H1 (cell line): ENCODE measurements at regions not wholly inside any gene's neighbourhood (a gene's known extent, or its start where the extent isn't known, plus 50 kb on each side); places are given as distances from the start of the nearest gene placed in this dataset.

Experiments
- CTCF ChIA-PET: fragments of 300-600 bp; sonication (Branson Sonifier 250); formaldehyde crosslinking; loops from one replicate; lab custom pipeline; 2021; ENCODE audit not compliant: partially characterized antibody; lab: Charles Lee
- POLR2A ChIA-PET: fragments of 300-600 bp; sonication (Branson Sonifier 250); formaldehyde crosslinking; loops from one replicate; lab custom pipeline; 2021; ENCODE audit warnings: inconsistent platforms; ENCODE audit not compliant: partially characterized antibody; lab: Charles Lee
- DNase-seq, 2 experiments: peaks; one replicate each; pipeline versions ENCODE4 v3.0.0 to v3.0.0-alpha.2; 2010 to 2022; ENCODE audit warnings: low spot score in 2 of 2, low read depth in 1 of 2, mixed read lengths in 1 of 2
- FAIRE-seq: peaks from 2 replicates; lab custom pipeline; 2011; peaks lifted over from hg19 to GRCh38; lab: Jason Lieb, UNC
- H2AFZ ChIP-seq: 2 replicates; pipeline ENCODE4 v1.8.1; 2012; ENCODE audit warnings: low read length, inconsistent platforms
- H2AK5ac ChIP-seq: 2 replicates; pipeline ENCODE4 v1.6.1; 2013; ENCODE audit warnings: low read depth, low read length
- H2BK120ac ChIP-seq: replicated peaks from 2 replicates; pipeline ENCODE3; 2013; ENCODE audit warnings: low read depth, low read length, inconsistent platforms
- H2BK12ac ChIP-seq: 2 replicates; pipeline ENCODE4 v1.6.1; 2013; ENCODE audit warnings: low read depth, low read length
- H2BK15ac ChIP-seq: 2 replicates; pipeline ENCODE4 v1.6.1; 2013; ENCODE audit warnings: low read length
- H2BK20ac ChIP-seq: 2 replicates; pipeline ENCODE4 v1.6.1; 2013; ENCODE audit warnings: low read length
- H2BK5ac ChIP-seq: 2 replicates; pipeline ENCODE4 v1.6.1; 2013; ENCODE audit warnings: low read depth, low read length
- H3K14ac ChIP-seq: 2 replicates; pipeline ENCODE4 v1.6.1; 2013; ENCODE audit warnings: inconsistent platforms; ENCODE audit not compliant: insufficient read length
- H3K18ac ChIP-seq: 2 replicates; pipeline ENCODE4 v1.6.1; 2013; ENCODE audit warnings: low read length; ENCODE audit errors: extremely low read depth
- H3K23ac ChIP-seq: 2 replicates; pipeline ENCODE4 v1.6.1; 2013; ENCODE audit warnings: inconsistent platforms; ENCODE audit not compliant: insufficient read length
- H3K23me2 ChIP-seq: 2 replicates; pipeline ENCODE4 v1.6.1; 2013; ENCODE audit warnings: low read depth, low read length
- H3K27ac ChIP-seq: 2 replicates; pipeline ENCODE4 v1.6.1; 2011; ENCODE audit warnings: low read depth, low read length, inconsistent platforms
- H3K27me3 ChIP-seq, 4 experiments: replicated peaks in 1 of 4; 1 replicate in 1 of 4; 2 replicates in 3 of 4; pipeline versions ENCODE4 v1.6.1 to v1.8.1; 2011 to 2013; ENCODE audit warnings: low read length in 3 of 4, mild to moderate bottlenecking in 3 of 4, inconsistent platforms in 2 of 4, mixed read lengths in 2 of 4, moderate library complexity in 1 of 4; ENCODE audit not compliant: control insufficient read depth in 3 of 4, insufficient read depth in 3 of 4; ENCODE audit errors: extremely low read depth in 1 of 4
- H3K36me3 ChIP-seq, 4 experiments: 2 replicates each; pipeline versions ENCODE4 v1.6.1 to v1.8.1; 2011 to 2013; ENCODE audit warnings: mild to moderate bottlenecking in 4 of 4, low read length in 3 of 4, moderate library complexity in 2 of 4, control low read depth in 1 of 4, inconsistent platforms in 1 of 4; ENCODE audit not compliant: insufficient read depth in 4 of 4, control insufficient read depth in 2 of 4
- H3K4ac ChIP-seq: replicated peaks from 2 replicates; pipeline ENCODE3; 2013; ENCODE audit warnings: low read length, low read depth, mixed read lengths, inconsistent platforms; ENCODE audit not compliant: insufficient read length
- H3K4me1 ChIP-seq, 4 experiments: replicated peaks in 1 of 4; 1 replicate in 1 of 4; 2 replicates in 3 of 4; pipeline versions ENCODE4 v1.6.1 to v1.8.1; 2011 to 2013; ENCODE audit warnings: low read length in 3 of 4, inconsistent platforms in 2 of 4, mixed read lengths in 1 of 4; ENCODE audit not compliant: insufficient read depth in 4 of 4, control insufficient read depth in 3 of 4
- H3K4me2 ChIP-seq, 2 experiments: 2 replicates each; pipeline versions ENCODE4 v1.6.1 to v1.8.1; 2011 to 2013; ENCODE audit warnings: low read depth in 2 of 2, low read length in 2 of 2, control low read depth in 1 of 2, inconsistent platforms in 1 of 2, mild to moderate bottlenecking in 1 of 2; ENCODE audit not compliant: insufficient read depth in 1 of 2
- H3K4me3 ChIP-seq, 4 experiments: fragments of 200-600, 300-600 bp in 1 of 4; sonication (generic), shearing (Covaris generic), sonication (Bioruptor Twin) in 1 of 4; 2 replicates each; pipeline versions ENCODE4 v1.5.1 to v1.8.1; 2011 to 2016; ENCODE audit warnings: low read length in 4 of 4, low read depth in 3 of 4, control low read depth in 2 of 4, inconsistent platforms in 2 of 4, mild to moderate bottlenecking in 2 of 4, mixed read lengths in 1 of 4, moderate library complexity in 1 of 4; ENCODE audit not compliant: insufficient read depth in 2 of 4; ENCODE audit errors: extremely low read depth in 1 of 4
- H3K56ac ChIP-seq: replicated peaks from 2 replicates; pipeline ENCODE3; 2013; ENCODE audit warnings: low read depth, mild to moderate bottlenecking, mixed read lengths, low read length, inconsistent platforms; ENCODE audit not compliant: insufficient read length
- H3K79me1 ChIP-seq: 2 replicates; pipeline ENCODE4 v1.6.1; 2013; ENCODE audit warnings: low read depth, low read length, control low read depth
- H3K79me2 ChIP-seq, 2 experiments: 2 replicates each; pipeline versions ENCODE4 v1.6.1 to v1.8.1; 2012 to 2013; ENCODE audit warnings: low read length in 2 of 2, mild to moderate bottlenecking in 2 of 2, inconsistent platforms in 1 of 2; ENCODE audit not compliant: insufficient read depth in 2 of 2, control insufficient read depth in 1 of 2
- H3K9ac ChIP-seq, 4 experiments: replicated peaks in 1 of 4; 1 replicate in 1 of 4; 2 replicates in 3 of 4; pipeline versions ENCODE4 v1.6.1 to v1.8.1; 2011 to 2013; ENCODE audit warnings: low read depth in 3 of 4, low read length in 3 of 4, control low read depth in 2 of 4, mild to moderate bottlenecking in 2 of 4, moderate library complexity in 2 of 4, inconsistent platforms in 1 of 4; ENCODE audit errors: extremely low read depth in 1 of 4
- H3K9me3 ChIP-seq, 2 experiments: 2 replicates each; pipeline versions ENCODE4 v1.6.1 to v1.8.1; 2012 to 2013; ENCODE audit warnings: mild to moderate bottlenecking in 2 of 2, moderate library complexity in 2 of 2, control low read depth in 1 of 2, inconsistent platforms in 1 of 2, low read depth in 1 of 2, low read length in 1 of 2, mixed read lengths in 1 of 2; ENCODE audit not compliant: insufficient read depth in 2 of 2
- H4K20me1 ChIP-seq, 2 experiments: replicated peaks in 1 of 2; 2 replicates each; pipeline versions ENCODE3 to v1.8.1; 2011 to 2013; ENCODE audit warnings: inconsistent platforms in 2 of 2, low read length in 2 of 2, mild to moderate bottlenecking in 1 of 2; ENCODE audit not compliant: insufficient read depth in 2 of 2, control insufficient read depth in 1 of 2
- H4K5ac ChIP-seq: 2 replicates; pipeline ENCODE4 v1.6.1; 2013; ENCODE audit warnings: low read length, low read depth, mixed read lengths, inconsistent platforms; ENCODE audit not compliant: insufficient read length
- H4K8ac ChIP-seq: 2 replicates; pipeline ENCODE4 v1.8.0; 2013; ENCODE audit warnings: mild to moderate bottlenecking, moderate library complexity, low read length, inconsistent platforms; ENCODE audit not compliant: insufficient read depth; ENCODE audit errors: extremely low read depth
- H4K91ac ChIP-seq: replicated peaks from 2 replicates; pipeline ENCODE3; 2013; ENCODE audit warnings: low read length, mixed read lengths, inconsistent platforms; ENCODE audit not compliant: insufficient read length
- CREB1 ChIP-seq: IDR thresholded peaks from 2 replicates; pipeline ENCODE4 v1.6.1; 2012; ENCODE audit warnings: inconsistent platforms
- SUZ12 ChIP-seq: fragments of 200-600 bp; sonication (generic); IDR thresholded peaks from 2 replicates; pipeline ENCODE4 v1.6.1; 2012; ENCODE audit warnings: mild to moderate bottlenecking, inconsistent platforms, low read length, moderate library complexity, mixed read lengths
- WGBS, 2 experiments: shearing (Covaris generic) in 1 of 2; methylation state at CpG; one replicate each; pipeline versions ENCODE4 v1.1.6 to v1.1.7; 2013 to 2015; ENCODE audit warnings: low lambda C conversion rate in 2 of 2, mixed read lengths in 2 of 2, inconsistent platforms in 1 of 2, low coverage in 1 of 2, missing lambda C conversion rate in 1 of 2; ENCODE audit not compliant: insufficient replicate concordance in 2 of 2, insufficient coverage in 1 of 2, insufficient read length in 1 of 2; ENCODE audit errors: extremely low coverage in 1 of 2, missing lambda C conversion rate in 1 of 2; 5-methylcytosine and 5-hydroxymethylcytosine counted together

- H3K4ac ChIP-seq, result no peak overlapping the region
- H3K4me1 ChIP-seq, result peaks cover 0 to 2% (median 0%) of the 10 kb centered on the region in 4 experiments; a peak in 2 of 7 replicates
- no peak overlapping the region for H2BK20ac ChIP-seq
- CTCF ChIA-PET, result interaction anchor here (1.0 kb wide), 1 partner anchor 24 kb away, joined by 3 read pairs; no protein-coding TSS in a partner anchor
- H3K4me3 ChIP-seq, result no peak overlapping the region
- H3K27ac ChIP-seq, result no peak overlapping the region
- no peak overlapping the region for H4K8ac ChIP-seq
- H3K79me1 ChIP-seq, result no peaks in the 10 kb centered on the region
- no peaks in the 10 kb centered on the region for H4K20me1 ChIP-seq
- no peak overlapping the region; the same call in 1 of the 2 replicates for H2AFZ ChIP-seq
- FAIRE-seq (no peak), DNase-seq (no peak)
- no peak overlapping the region for H3K4me2 ChIP-seq
- no peak overlapping the region for H3K9ac ChIP-seq
- H2BK12ac ChIP-seq, result no peak overlapping the region
- H2AK5ac ChIP-seq, result no peak overlapping the region
- H3K56ac ChIP-seq, result no peak overlapping the region
- H3K23ac ChIP-seq, result no peak overlapping the region
- H2BK5ac ChIP-seq, result no peak overlapping the region
- no peaks in the 10 kb centered on the region for H3K9me3 ChIP-seq
- no peak overlapping the region for H4K91ac ChIP-seq
- no peak overlapping the region for H4K5ac ChIP-seq
- H3K14ac ChIP-seq, result no peak overlapping the region
- no peaks in the 10 kb centered on the region for H3K79me2 ChIP-seq
- H3K27me3 ChIP-seq, result no peaks in the 10 kb centered on the region
- WGBS, 2 experiments, result 95% methylated on average over 5 of the region's 5 CpGs; no CpG with 5 or more reads in 1 of the 2 experiments
- no peak overlapping the region for H2BK15ac ChIP-seq
- H3K18ac ChIP-seq, result no peak overlapping the region
- no peaks in the 10 kb centered on the region; the same call in 1 of the 2 replicates for H3K23me2 ChIP-seq
- no peak overlapping the region for H2BK120ac ChIP-seq
- POLR2A ChIA-PET, result no interaction called here
- TF ChIP-seq CREB1 (no peak), SUZ12 (no peak)
- TF ChIP-seq, all 59 proteins: peak for 0
- no peaks in the 10 kb centered on the region for H3K36me3 ChIP-seq
Measured at GRCh38 chr9:108185613-108186012, 670.2 kb downstream of the ACTL7B start.
